Activated CD4-positive, alpha-beta T cell treated with anti-CD3 and anti-CD28 coated beads for 48 hours (primary cell): ENCODE measurements at regions not wholly inside any gene's neighbourhood (a gene's known extent, or its start where the extent isn't known, plus 50 kb on each side); places are given as distances from the start of the nearest gene placed in this dataset.
"Not testable (repeated sequence)": the region's sequence is repeated elsewhere in the genome, so short reads cannot be mapped to it uniquely, and the experiment has no call there.

ENCODE experiments used
- DNase-seq: peaks from one replicate; pipeline ENCODE4 v3.0.0-alpha.2; 2020

- no peak for DNase-seq
Measured at GRCh38 chr18:1149709-1150108, 245.0 kb downstream of the ADCYAP1 start.

GRCh38 chr18:1150344-1150743 is 245.7 kb downstream of the ADCYAP1 start:
- no peak for DNase-seq

- DNase-seq = not testable (repeated sequence)
Measured at GRCh38 chr18:1152958-1153357, 248.3 kb downstream of the ADCYAP1 start.

GRCh38 chr18:1173593-1173992 is 268.9 kb downstream of the ADCYAP1 start:
- DNase-seq = no peak

- no peak for DNase-seq
Measured at GRCh38 chr18:1177232-1177631, 272.6 kb downstream of the ADCYAP1 start.

- DNase-seq = no peak
Measured at GRCh38 chr18:1191341-1191740, 286.7 kb downstream of the ADCYAP1 start.

- no peak for DNase-seq
Measured at GRCh38 chr18:1213126-1213525, 308.5 kb downstream of the ADCYAP1 start.

GRCh38 chr18:1222880-1223279 is 318.2 kb downstream of the ADCYAP1 start:
- DNase-seq = no peak

- DNase-seq = no peak
Measured at GRCh38 chr18:1227025-1227424, 322.4 kb downstream of the ADCYAP1 start.

- no peak for DNase-seq
Measured at GRCh38 chr18:1229634-1230033, 325.0 kb downstream of the ADCYAP1 start.

- no peak for DNase-seq
Measured at GRCh38 chr18:1232867-1233266, 328.2 kb downstream of the ADCYAP1 start.

GRCh38 chr18:1240701-1241100 is 336.0 kb downstream of the ADCYAP1 start:
- DNase-seq = no peak

GRCh38 chr18:1244397-1245122 is 339.9 kb downstream of the ADCYAP1 start:
- DNase-seq = no peak

- DNase-seq = no peak
Measured at GRCh38 chr18:1246827-1247226, 342.2 kb downstream of the ADCYAP1 start.

GRCh38 chr18:1252534-1252933 is 347.9 kb downstream of the ADCYAP1 start:
- DNase-seq = no peak

GRCh38 chr18:1252936-1253335 is 348.3 kb downstream of the ADCYAP1 start:
- no peak for DNase-seq

- DNase-seq = no peak
Measured at GRCh38 chr18:1253827-1254226, 349.2 kb downstream of the ADCYAP1 start.

GRCh38 chr18:1261054-1261453 is 356.4 kb downstream of the ADCYAP1 start:
- DNase-seq = no peak

GRCh38 chr18:1267021-1267420 is 362.4 kb downstream of the ADCYAP1 start:
- DNase-seq = no peak

- DNase-seq = no peak
Measured at GRCh38 chr18:1270081-1270480, 365.4 kb downstream of the ADCYAP1 start.

- no peak for DNase-seq
Measured at GRCh38 chr18:1273469-1273868, 368.8 kb downstream of the ADCYAP1 start.

GRCh38 chr18:1292167-1292566 is 387.5 kb downstream of the ADCYAP1 start:
- no peak for DNase-seq

- no peak for DNase-seq
Measured at GRCh38 chr18:1294229-1294628, 389.6 kb downstream of the ADCYAP1 start.

GRCh38 chr18:1296237-1296636 is 391.6 kb downstream of the ADCYAP1 start:
- DNase-seq = no peak

GRCh38 chr18:1302861-1303260 is 398.2 kb downstream of the ADCYAP1 start:
- DNase-seq = no peak
